Activated CD8-positive, alpha-beta memory T cell treated with anti-CD3 and anti-CD28 coated beads for 24 hours (primary cell): ENCODE measurements at regions not wholly inside any gene's neighbourhood (a gene's known extent, or its start where the extent isn't known, plus 50 kb on each side); places are given as distances from the start of the nearest gene placed in this dataset.
A peak's percentile ranks its signal among the peaks of the same experiment; 100 is the strongest.

Experiments used
- DNase-seq: peaks from one replicate; pipeline ENCODE4 v3.0.0-alpha.2; 2020

- no peak for DNase-seq
Observed at GRCh38 chr10:124324451-124324850, 94.3 kb downstream of the OAT start.

GRCh38 chr10:124323806-124324205 is 94.9 kb downstream of the OAT start:
- DNase-seq = peak; percentile 40

GRCh38 chr10:124323111-124323725 is 95.5 kb downstream of the OAT start:
- peak; percentile 7 for DNase-seq

GRCh38 chr10:124322191-124322980 is 96.3 kb downstream of the OAT start:
- peak; percentile 41 for DNase-seq

- peak; percentile 33 for DNase-seq
Observed at GRCh38 chr10:124321433-124322089, 97.2 kb downstream of the OAT start.

- peak; percentile 24 for DNase-seq
Observed at GRCh38 chr10:124320778-124321432, 97.8 kb downstream of the OAT start.

- DNase-seq = no peak
Observed at GRCh38 chr10:124319926-124320391, 98.8 kb downstream of the OAT start.

- DNase-seq = peak; percentile 7
Observed at GRCh38 chr10:124319520-124319919, 99.2 kb downstream of the OAT start.

GRCh38 chr10:124318811-124319210 is 99.9 kb downstream of the OAT start:
- peak; percentile 30 for DNase-seq

- DNase-seq = peak; percentile 26
Observed at GRCh38 chr10:124318076-124318475, 100.6 kb downstream of the OAT start.

GRCh38 chr10:124316326-124316725 is 102.4 kb downstream of the OAT start:
- DNase-seq = no peak

- no peak for DNase-seq
Observed at GRCh38 chr10:124315591-124316270, 103.0 kb downstream of the OAT start.

GRCh38 chr10:124313374-124313773 is 105.3 kb downstream of the OAT start:
- no peak for DNase-seq

- peak; percentile 7 for DNase-seq
Observed at GRCh38 chr10:124308811-124309210, 109.9 kb downstream of the OAT start.

- peak; percentile 17 for DNase-seq
Observed at GRCh38 chr10:124308056-124308645, 110.6 kb downstream of the OAT start.

- DNase-seq = no peak
Observed at GRCh38 chr10:124307591-124307990, 111.1 kb downstream of the OAT start.

- DNase-seq = no peak
Observed at GRCh38 chr10:124306922-124307371, 111.8 kb downstream of the OAT start.

- no peak for DNase-seq
Observed at GRCh38 chr10:124306520-124306919, 112.2 kb downstream of the OAT start.

- DNase-seq = no peak
Observed at GRCh38 chr10:124305984-124306383, 112.7 kb downstream of the OAT start.

GRCh38 chr10:124305131-124305530 is 113.6 kb downstream of the OAT start:
- DNase-seq = no peak

- no peak for DNase-seq
Observed at GRCh38 chr10:124303662-124304418, 114.9 kb downstream of the OAT start.
